GM20000 (cell line): ENCODE measurements at regions not wholly inside any gene's neighbourhood (a gene's known extent, or its start where the extent isn't known, plus 50 kb on each side); places are given as distances from the start of the nearest gene placed in this dataset.
"Not testable (repeated sequence)": the region's sequence is repeated elsewhere in the genome, so short reads cannot be mapped to it uniquely, and the experiment has no call there.

Source experiments
- DNase-seq: peaks from one replicate; pipeline ENCODE4 v3.0.0; 2012; ENCODE audit warnings: low spot score
- TF ChIP-seq, protein P1 (sequence below): IDR thresholded peaks from 2 replicates; pipeline ENCODE4 v1.5.1; 2012; ENCODE audit warnings: mild to moderate bottlenecking, control low read depth; ENCODE audit errors: extremely low read depth, missing control alignments

GRCh38 chrX:128804828-128805227, 718.5 kb downstream of the SMARCA1 start:
- no peak for DNase-seq
- TF ChIP-seq, protein P1, sequence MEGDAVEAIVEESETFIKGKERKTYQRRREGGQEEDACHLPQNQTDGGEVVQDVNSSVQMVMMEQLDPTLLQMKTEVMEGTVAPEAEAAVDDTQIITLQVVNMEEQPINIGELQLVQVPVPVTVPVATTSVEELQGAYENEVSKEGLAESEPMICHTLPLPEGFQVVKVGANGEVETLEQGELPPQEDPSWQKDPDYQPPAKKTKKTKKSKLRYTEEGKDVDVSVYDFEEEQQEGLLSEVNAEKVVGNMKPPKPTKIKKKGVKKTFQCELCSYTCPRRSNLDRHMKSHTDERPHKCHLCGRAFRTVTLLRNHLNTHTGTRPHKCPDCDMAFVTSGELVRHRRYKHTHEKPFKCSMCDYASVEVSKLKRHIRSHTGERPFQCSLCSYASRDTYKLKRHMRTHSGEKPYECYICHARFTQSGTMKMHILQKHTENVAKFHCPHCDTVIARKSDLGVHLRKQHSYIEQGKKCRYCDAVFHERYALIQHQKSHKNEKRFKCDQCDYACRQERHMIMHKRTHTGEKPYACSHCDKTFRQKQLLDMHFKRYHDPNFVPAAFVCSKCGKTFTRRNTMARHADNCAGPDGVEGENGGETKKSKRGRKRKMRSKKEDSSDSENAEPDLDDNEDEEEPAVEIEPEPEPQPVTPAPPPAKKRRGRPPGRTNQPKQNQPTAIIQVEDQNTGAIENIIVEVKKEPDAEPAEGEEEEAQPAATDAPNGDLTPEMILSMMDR: no peak

DNA sequence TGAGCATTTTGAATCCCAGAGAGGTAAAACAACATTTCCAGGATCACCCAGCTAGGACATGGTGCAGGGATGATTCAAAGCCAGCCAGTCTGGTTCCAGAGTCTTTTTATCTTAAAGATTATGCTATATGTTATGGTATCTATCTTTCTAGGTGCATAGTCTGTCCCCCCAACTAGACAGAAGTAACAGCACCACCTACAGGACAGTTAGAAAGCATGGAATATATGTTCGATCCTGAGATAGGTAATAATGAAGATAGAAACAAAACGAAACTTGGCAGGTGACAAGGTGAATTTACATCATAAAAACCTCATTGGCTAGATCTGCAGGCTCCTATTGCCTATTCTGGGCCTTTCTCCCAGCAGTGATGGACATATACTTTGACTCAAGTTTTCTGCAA, 723.2 kb downstream of the SMARCA1 start:
- TF ChIP-seq, protein P1: no peak
- DNase-seq: no peak

- DNase-seq: not testable (repeated sequence)
These were observed 730.9 kb upstream of the ACTRT1 start for GRCh38 chrX:128783139-128783538.

DNA sequence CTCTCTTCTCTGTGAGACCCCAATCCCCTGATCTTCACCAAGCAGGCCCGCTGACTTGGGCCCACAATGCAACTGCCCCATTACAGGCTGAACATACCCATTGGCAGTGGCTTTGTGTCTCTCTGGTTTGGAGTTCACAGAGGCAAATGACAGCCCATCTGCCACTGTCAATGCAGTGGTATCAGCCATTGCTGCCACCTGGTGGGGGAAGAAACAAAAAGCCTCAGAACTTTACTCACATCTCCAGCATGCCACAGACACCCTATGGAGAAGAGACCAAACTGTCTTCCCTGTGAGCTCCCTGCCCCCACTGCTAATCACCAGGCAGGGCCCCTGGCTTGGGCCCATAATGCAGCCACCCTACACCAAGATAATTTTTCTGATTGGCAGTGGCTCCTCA, 729.3 kb upstream of the ACTRT1 start:
- TF ChIP-seq, protein P1: no peak
- no peak for DNase-seq

GRCh38 chrX:128780934-128781333, 728.7 kb upstream of the ACTRT1 start:
- TF ChIP-seq, protein P1: no peak
- DNase-seq: no peak

DNA sequence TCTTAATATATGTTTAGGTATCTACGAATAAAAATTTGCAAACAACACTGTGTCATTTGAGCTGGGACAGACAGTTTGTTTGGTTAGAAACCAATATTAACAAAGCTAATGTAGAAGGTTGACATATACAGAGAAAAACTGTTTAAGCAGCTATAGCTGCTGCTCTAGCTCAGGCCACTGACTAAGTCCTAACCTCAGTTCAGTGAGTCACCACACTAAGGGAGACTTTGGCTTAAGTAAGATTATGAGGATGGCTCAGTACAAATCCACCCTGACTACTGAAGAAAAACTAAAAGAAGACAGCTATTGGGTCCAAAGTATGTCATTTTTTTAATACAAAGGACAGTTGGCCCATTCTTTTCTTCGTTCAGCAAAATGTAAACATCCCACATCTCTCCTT, 717.3 kb upstream of the ACTRT1 start:
- no peak for DNase-seq
- TF ChIP-seq, protein P1: no peak

GRCh38 chrX:128759745-128760144, 707.5 kb upstream of the ACTRT1 start:
- DNase-seq: no peak
- TF ChIP-seq, protein P1: no peak

DNA sequence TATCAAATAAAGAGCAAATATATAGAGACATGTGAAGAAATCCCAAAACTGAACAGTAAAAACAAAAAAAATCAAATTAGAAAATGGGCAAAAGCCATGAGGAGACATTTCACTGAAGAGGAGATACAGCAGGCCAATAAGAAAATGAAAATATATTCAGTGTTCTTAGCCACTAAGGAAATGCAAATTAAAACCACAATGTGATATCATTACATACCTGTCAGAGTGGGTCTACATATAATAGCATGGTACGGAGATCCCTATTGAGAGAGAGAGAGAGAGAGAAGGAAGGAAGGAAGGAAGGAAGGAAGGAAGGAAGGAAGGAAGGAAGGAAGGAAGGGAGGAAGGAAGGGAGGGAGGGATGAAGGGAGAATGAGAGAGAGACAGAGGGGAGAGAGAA, 707.0 kb upstream of the ACTRT1 start:
- DNase-seq: no peak
- TF ChIP-seq, protein P1: no peak
